Trophoblast cell (in vitro differentiated cells and primary cell): ENCODE measurements at regions not wholly inside any gene's neighbourhood (a gene's known extent, or its start where the extent isn't known, plus 50 kb on each side); places are given as distances from the start of the nearest gene placed in this dataset.
A peak's percentile ranks its signal among the peaks of the same experiment; 100 is the strongest.

Experiments used
- DNase-seq, 2 donors: peaks; one replicate each; pipeline ENCODE4 v3.0.0-alpha.2; 2016
- H2AFZ ChIP-seq: 2 replicates; pipeline ENCODE4 v1.6.1; 2013; ENCODE audit warnings: low read length, moderate library complexity, mild to moderate bottlenecking; ENCODE audit not compliant: insufficient read depth, poor library complexity
- H2AK5ac ChIP-seq: 2 replicates; pipeline ENCODE4 v1.6.1; 2013; ENCODE audit warnings: mild to moderate bottlenecking, low read length
- H2BK120ac ChIP-seq: 2 replicates; pipeline ENCODE4 v1.6.1; 2013; ENCODE audit warnings: low read length, mild to moderate bottlenecking, moderate library complexity; ENCODE audit not compliant: insufficient read depth, poor library complexity
- H2BK12ac ChIP-seq: 2 replicates; pipeline ENCODE4 v1.6.1; 2013; ENCODE audit warnings: mild to moderate bottlenecking, low read length, moderate library complexity
- H2BK5ac ChIP-seq: 2 replicates; pipeline ENCODE4 v1.6.1; 2013; ENCODE audit warnings: low read length, low read depth, moderate library complexity, mild to moderate bottlenecking; ENCODE audit not compliant: poor library complexity
- H3K14ac ChIP-seq: 2 replicates; pipeline ENCODE4 v1.6.1; 2013; ENCODE audit warnings: mild to moderate bottlenecking, low read length
- H3K18ac ChIP-seq: 2 replicates; pipeline ENCODE4 v1.6.1; 2013; ENCODE audit warnings: mild to moderate bottlenecking, low read length
- H3K23ac ChIP-seq: 2 replicates; pipeline ENCODE4 v1.6.1; 2013; ENCODE audit warnings: low read length
- H3K27ac ChIP-seq: 2 replicates; pipeline ENCODE4 v1.5.1; 2013; ENCODE audit warnings: low read depth, mild to moderate bottlenecking, inconsistent platforms, low read length, moderate library complexity
- H3K27me3 ChIP-seq: 2 replicates; pipeline ENCODE4 v1.6.1; 2013; ENCODE audit warnings: inconsistent platforms, mild to moderate bottlenecking, low read length, moderate library complexity; ENCODE audit not compliant: insufficient read depth
- H3K36me3 ChIP-seq, 2 experiments: 1 replicate in 1 of 2; 2 replicates in 1 of 2; pipeline ENCODE4 v1.6.1; 2013; ENCODE audit warnings: low read length in 2 of 2, mild to moderate bottlenecking in 2 of 2, moderate library complexity in 1 of 2; ENCODE audit not compliant: insufficient read depth in 2 of 2, control insufficient read depth in 1 of 2
- H3K4ac ChIP-seq: 2 replicates; pipeline ENCODE4 v1.6.1; 2013; ENCODE audit warnings: low read depth, mild to moderate bottlenecking, low read length, moderate library complexity
- H3K4me1 ChIP-seq, 2 experiments: 1 replicate in 1 of 2; 2 replicates in 1 of 2; pipeline ENCODE4 v1.6.1; 2013; ENCODE audit warnings: low read length in 2 of 2, mild to moderate bottlenecking in 2 of 2, moderate library complexity in 1 of 2; ENCODE audit not compliant: insufficient read depth in 2 of 2, control insufficient read depth in 1 of 2
- H3K4me2 ChIP-seq: 2 replicates; pipeline ENCODE4 v1.6.1; 2013; ENCODE audit warnings: inconsistent platforms, mild to moderate bottlenecking, low read length, moderate library complexity
- H3K4me3 ChIP-seq: 2 replicates; pipeline ENCODE4 v1.5.1; 2013; ENCODE audit warnings: mild to moderate bottlenecking, low read depth, low read length, inconsistent platforms
- H3K79me1 ChIP-seq: one replicate; pipeline ENCODE4 v1.6.1; 2013; ENCODE audit warnings: low read length
- H3K79me2 ChIP-seq: 2 replicates; pipeline ENCODE4 v1.6.1; 2013; ENCODE audit warnings: low read length, mild to moderate bottlenecking; ENCODE audit not compliant: control insufficient read depth, insufficient read depth, poor library complexity
- H3K9ac ChIP-seq: 2 replicates; pipeline ENCODE4 v1.6.1; 2013; ENCODE audit warnings: mild to moderate bottlenecking, low read length
- H3K9me3 ChIP-seq: 2 replicates; pipeline ENCODE4 v1.6.1; 2013; ENCODE audit warnings: low read depth, mild to moderate bottlenecking, control low read depth, inconsistent platforms, low read length; ENCODE audit not compliant: insufficient read depth
- H4K12ac ChIP-seq: 2 replicates; pipeline ENCODE4 v1.6.1; 2013; ENCODE audit warnings: low read depth, mild to moderate bottlenecking, low read length, moderate library complexity
- H4K8ac ChIP-seq: 2 replicates; pipeline ENCODE4 v1.6.1; 2013; ENCODE audit warnings: low read depth, mild to moderate bottlenecking, low read length, moderate library complexity
- H4K91ac ChIP-seq: one replicate; pipeline ENCODE4 v1.6.1; 2013; ENCODE audit warnings: low read depth, mild to moderate bottlenecking, low read length, moderate library complexity
- WGBS: extraction: QIAGEN DNeasy Blood & Tissue Kit; methylation state at CpG from one replicate; pipeline ENCODE4 v1.1.7; 2013; ENCODE audit warnings: missing lambda C conversion rate; ENCODE audit not compliant: insufficient read length, insufficient coverage; ENCODE audit errors: extremely low coverage; 5-methylcytosine and 5-hydroxymethylcytosine counted together

DNA sequence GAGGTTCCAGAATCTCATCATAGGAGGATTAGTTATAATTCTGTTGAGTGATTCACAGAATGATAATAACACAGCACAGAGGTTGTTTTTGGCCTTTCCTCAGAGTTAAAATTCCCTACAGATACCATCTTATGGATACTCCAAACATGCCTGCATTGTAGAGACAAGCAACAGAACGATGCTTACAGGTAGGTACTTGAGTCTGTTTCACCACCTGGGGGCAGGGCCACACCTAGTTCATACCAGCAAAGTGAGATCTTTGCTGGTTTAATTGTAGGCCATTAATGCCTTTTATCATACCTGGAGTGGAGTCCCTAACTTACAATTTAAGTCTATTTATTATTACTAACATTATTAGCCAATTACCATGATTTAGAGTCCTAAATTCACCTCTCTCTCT, 416.5 kb upstream of the TLE4 start:
- no peaks in the 10 kb centered on the region for H3K36me3 ChIP-seq
- WGBS: no CpG with 5 or more reads among the region's 1 CpG
- H3K4me1 ChIP-seq: peaks cover 0 to 2% of the 10 kb centered on the region in 2 experiments
- no peak overlapping the region for H2BK5ac ChIP-seq
- no peak overlapping the region for H2AK5ac ChIP-seq
- H3K4me3 ChIP-seq: no peak overlapping the region
- no peaks in the 10 kb centered on the region for H3K79me2 ChIP-seq
- H4K8ac ChIP-seq: no peak overlapping the region
- H3K4me2 ChIP-seq: no peak overlapping the region
- no peak overlapping the region for H2AFZ ChIP-seq
- no peak overlapping the region for H3K27ac ChIP-seq
- no peak overlapping the region for H2BK120ac ChIP-seq
- DNase-seq: peak; percentile 33 to 44
- H3K27me3 ChIP-seq: no peaks in the 10 kb centered on the region
- H3K18ac ChIP-seq: no peak overlapping the region
- no peaks in the 10 kb centered on the region for H3K79me1 ChIP-seq
- H3K9me3 ChIP-seq: no peaks in the 10 kb centered on the region
- H4K91ac ChIP-seq: no peak overlapping the region
- H3K4ac ChIP-seq: no peak overlapping the region
- H2BK12ac ChIP-seq: no peak overlapping the region
- H4K12ac ChIP-seq: no peak overlapping the region
- H3K9ac ChIP-seq: no peak overlapping the region
- H3K23ac ChIP-seq: no peak overlapping the region
- H3K14ac ChIP-seq: no peak overlapping the region

GRCh38 chr9:79163544-79163943, 408.2 kb upstream of the TLE4 start:
- Histone ChIP-seq H3K27ac (no peak overlapping the region), H3K79me1 (peaks cover 5% of the 10 kb centered on the region)
- WGBS: no CpG with 5 or more reads among the region's 2 CpGs

DNA sequence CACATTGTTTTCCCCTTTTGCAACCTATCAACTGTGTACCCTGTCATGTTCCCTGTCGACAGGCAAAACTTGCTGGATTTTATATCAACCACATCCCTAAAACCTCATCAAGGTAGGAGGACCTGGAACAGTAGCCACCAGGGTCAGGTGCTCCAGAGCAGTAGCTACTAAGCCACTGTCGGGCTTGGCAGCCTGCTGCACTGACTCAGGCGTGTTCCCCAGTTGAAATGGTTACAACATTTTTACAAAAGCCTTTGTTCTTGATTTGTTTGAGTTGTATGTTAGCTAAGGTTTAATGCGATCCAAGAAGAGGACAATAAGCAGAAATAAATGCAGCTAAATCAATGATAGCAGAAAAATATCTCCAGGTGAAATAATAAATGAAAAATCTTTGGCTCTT, 407.4 kb upstream of the TLE4 start:
- Histone ChIP-seq H2BK5ac (no peak overlapping the region), H3K4ac (no peak overlapping the region), H4K8ac (no peak overlapping the region), H3K9me3 (no peaks in the 10 kb centered on the region), H3K79me2 (no peaks in the 10 kb centered on the region), H3K18ac (no peak overlapping the region), H2BK12ac (no peak overlapping the region), H3K4me3 (no peak overlapping the region), H3K27ac (no peak overlapping the region), H4K12ac (no peak overlapping the region), H4K91ac (no peak overlapping the region), H3K4me2 (no peak overlapping the region), H3K79me1 (peaks cover 5% of the 10 kb centered on the region), H3K9ac (no peak overlapping the region), H3K14ac (no peak overlapping the region), H2BK120ac (no peak overlapping the region), H3K4me1 (peaks cover 5 to 7% of the 10 kb centered on the region in 2 experiments), H3K27me3 (no peaks in the 10 kb centered on the region), H3K23ac (no peak overlapping the region), H2AFZ (no peak overlapping the region), H3K36me3 (no peaks in the 10 kb centered on the region), H2AK5ac (no peak overlapping the region)
- WGBS: no CpG with 5 or more reads among the region's 4 CpGs
- DNase-seq: no peak

More at GRCh38 chr9:79163544-79163943, 408.2 kb upstream of the TLE4 start:
- no peak for DNase-seq
- Histone ChIP-seq H2AK5ac (no peak overlapping the region), H4K8ac (no peak overlapping the region), H2BK5ac (no peak overlapping the region), H3K9ac (no peak overlapping the region), H3K4me1 (peaks cover 5 to 7% of the 10 kb centered on the region in 2 experiments), H2BK12ac (no peak overlapping the region), H4K91ac (no peak overlapping the region), H3K14ac (no peak overlapping the region), H3K79me2 (no peaks in the 10 kb centered on the region), H3K18ac (no peak overlapping the region), H3K9me3 (no peaks in the 10 kb centered on the region), H3K36me3 (no peaks in the 10 kb centered on the region), H4K12ac (no peak overlapping the region), H3K4ac (no peak overlapping the region), H3K4me2 (no peak overlapping the region), H3K23ac (no peak overlapping the region), H2AFZ (no peak overlapping the region), H3K27me3 (no peaks in the 10 kb centered on the region), H2BK120ac (no peak overlapping the region), H3K4me3 (no peak overlapping the region)

DNA sequence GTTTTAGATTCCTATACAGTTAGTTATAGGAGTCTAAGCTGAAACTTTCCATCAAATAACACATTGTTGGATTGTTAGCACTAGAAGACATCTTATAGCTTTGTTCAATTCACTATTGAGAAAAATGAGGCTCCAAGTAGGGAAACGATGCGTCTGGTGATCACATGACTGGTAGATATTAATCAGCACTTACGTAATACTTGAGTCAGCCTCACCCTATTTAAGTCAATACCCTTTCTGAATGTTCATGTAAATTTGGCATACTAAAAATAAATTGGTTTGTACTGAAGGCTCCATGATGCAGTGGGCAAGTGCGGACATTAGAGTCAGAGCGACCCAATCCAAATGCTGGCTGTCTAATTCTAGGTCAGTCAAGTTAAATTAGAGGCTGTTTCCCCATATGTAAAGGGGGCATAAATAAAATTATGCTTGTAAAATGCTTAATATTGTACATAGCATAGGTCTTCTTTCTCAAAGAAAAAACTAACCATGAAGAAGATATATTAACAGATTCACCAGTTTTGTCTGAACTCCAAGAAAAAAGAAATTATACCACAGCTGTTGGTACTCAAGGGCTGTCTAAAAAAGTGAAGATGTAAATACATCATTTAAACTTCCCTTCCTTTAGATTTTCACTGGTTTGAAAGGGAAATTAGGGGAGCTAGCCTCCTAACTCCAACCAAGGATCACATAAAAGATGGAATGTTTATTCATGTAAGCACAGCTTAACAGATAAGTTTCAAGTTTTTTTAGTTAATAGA, 406.6 kb upstream of the TLE4 start:
- Histone ChIP-seq H2BK12ac (no peak overlapping the region), H3K23ac (no peak overlapping the region)

More for the DNA sequence above, 406.6 kb upstream of the TLE4 start:
- Histone ChIP-seq H3K18ac (no peak overlapping the region), H4K12ac (no peak overlapping the region), H3K36me3 (no peaks in the 10 kb centered on the region), H3K9ac (no peak overlapping the region), H3K4me1 (peaks cover 5 to 7% of the 10 kb centered on the region in 2 experiments), H3K14ac (no peak overlapping the region), H3K27me3 (no peaks in the 10 kb centered on the region), H4K8ac (no peak overlapping the region), H3K79me2 (no peaks in the 10 kb centered on the region), H3K4ac (no peak overlapping the region), H4K91ac (no peak overlapping the region), H3K27ac (no peak overlapping the region), H3K79me1 (peaks cover 5% of the 10 kb centered on the region), H3K4me2 (no peak overlapping the region), H2BK120ac (no peak overlapping the region), H2AK5ac (no peak overlapping the region), H3K9me3 (no peaks in the 10 kb centered on the region), H3K4me3 (no peak overlapping the region), H2AFZ (no peak overlapping the region), H2BK5ac (no peak overlapping the region)
- no CpG with 5 or more reads among the region's 5 CpGs for WGBS
- DNase-seq: peak in 1 of 2 donors; percentile 56
